Neutrophil (primary cell): ENCODE measurements at regions not wholly inside any gene's neighbourhood (a gene's known extent, or its start where the extent isn't known, plus 50 kb on each side); places are given as distances from the start of the nearest gene placed in this dataset.
"Not testable (repeated sequence)": the region's sequence is repeated elsewhere in the genome, so short reads cannot be mapped to it uniquely, and the experiment has no call there.

Experiments
- H3K27ac ChIP-seq: fragments of 200-600 bp; sonication (generic); 2 replicates; pipeline ENCODE4 v1.5.1; 2016; ENCODE audit warnings: mild to moderate bottlenecking, moderate library complexity
- H3K27me3 ChIP-seq: fragments of 200-600 bp; sonication (generic); 2 replicates; pipeline ENCODE4 v1.6.0; 2016; ENCODE audit warnings: mild to moderate bottlenecking
- H3K36me3 ChIP-seq: fragments of 200-600 bp; sonication (generic); 2 replicates; pipeline ENCODE4 v1.5.1; 2017
- H3K4me1 ChIP-seq, 2 experiments: fragments of 200-600 bp in 1 of 2; sonication (generic) in 1 of 2; 1 replicate in 1 of 2; 2 replicates in 1 of 2; pipeline versions ENCODE4 v1.5.1 to v1.6.1; 2013 to 2016; ENCODE audit warnings: low read depth in 1 of 2, low read length in 1 of 2, mild to moderate bottlenecking in 1 of 2, moderate library complexity in 1 of 2; ENCODE audit not compliant: control insufficient read depth in 1 of 2, insufficient read depth in 1 of 2
- H3K4me3 ChIP-seq, 2 experiments: fragments of 200-600 bp in 1 of 2; sonication (generic) in 1 of 2; 1 replicate in 1 of 2; 2 replicates in 1 of 2; pipeline ENCODE4 v1.5.1; 2013 to 2016; ENCODE audit warnings: low read depth in 1 of 2, low read length in 1 of 2, mild to moderate bottlenecking in 1 of 2, moderate library complexity in 1 of 2
- H3K9me3 ChIP-seq: fragments of 200-600 bp; sonication (generic); 2 replicates; pipeline ENCODE4 v1.5.1; 2016
- TF ChIP-seq, protein P1 (sequence below): fragments of 200-600 bp; sonication (generic); IDR thresholded peaks from 2 replicates; pipeline ENCODE4 v1.5.1; 2016; ENCODE audit warnings: antibody characterized with exemption

DNA sequence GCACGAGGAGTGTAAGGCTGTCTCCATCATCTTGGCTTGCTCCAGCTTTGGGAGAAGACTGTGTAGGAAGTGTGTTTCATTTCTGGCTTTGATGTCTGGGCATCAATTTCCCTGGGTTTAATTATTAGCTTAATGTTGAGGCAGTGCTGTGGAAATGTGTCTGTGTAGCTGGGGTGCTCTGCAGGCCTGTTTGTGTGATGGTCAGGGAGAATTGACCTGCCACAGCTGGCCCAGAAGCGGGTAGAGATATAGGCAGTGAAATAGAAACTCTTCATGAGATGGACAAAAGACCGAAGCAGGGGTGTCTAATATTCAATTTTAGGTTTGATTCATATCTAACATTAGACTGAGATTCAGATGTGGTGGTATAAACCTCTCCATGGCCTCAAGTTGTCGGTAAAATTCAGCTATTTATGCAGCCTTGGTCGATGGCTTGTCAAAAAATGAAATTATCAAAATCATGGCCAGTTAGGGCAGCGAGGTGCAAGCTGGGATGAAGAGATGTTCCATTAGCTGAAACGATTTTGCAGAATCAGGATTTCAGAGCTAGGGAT is 95.3 kb upstream of the SNX9 start:
- TF ChIP-seq, protein P1, sequence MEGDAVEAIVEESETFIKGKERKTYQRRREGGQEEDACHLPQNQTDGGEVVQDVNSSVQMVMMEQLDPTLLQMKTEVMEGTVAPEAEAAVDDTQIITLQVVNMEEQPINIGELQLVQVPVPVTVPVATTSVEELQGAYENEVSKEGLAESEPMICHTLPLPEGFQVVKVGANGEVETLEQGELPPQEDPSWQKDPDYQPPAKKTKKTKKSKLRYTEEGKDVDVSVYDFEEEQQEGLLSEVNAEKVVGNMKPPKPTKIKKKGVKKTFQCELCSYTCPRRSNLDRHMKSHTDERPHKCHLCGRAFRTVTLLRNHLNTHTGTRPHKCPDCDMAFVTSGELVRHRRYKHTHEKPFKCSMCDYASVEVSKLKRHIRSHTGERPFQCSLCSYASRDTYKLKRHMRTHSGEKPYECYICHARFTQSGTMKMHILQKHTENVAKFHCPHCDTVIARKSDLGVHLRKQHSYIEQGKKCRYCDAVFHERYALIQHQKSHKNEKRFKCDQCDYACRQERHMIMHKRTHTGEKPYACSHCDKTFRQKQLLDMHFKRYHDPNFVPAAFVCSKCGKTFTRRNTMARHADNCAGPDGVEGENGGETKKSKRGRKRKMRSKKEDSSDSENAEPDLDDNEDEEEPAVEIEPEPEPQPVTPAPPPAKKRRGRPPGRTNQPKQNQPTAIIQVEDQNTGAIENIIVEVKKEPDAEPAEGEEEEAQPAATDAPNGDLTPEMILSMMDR = no peak
- H3K4me3 ChIP-seq = no peak overlapping the region
- H3K4me1 ChIP-seq = peaks cover 0 to 3% of the 10 kb centered on the region in 2 experiments
- H3K27ac ChIP-seq = no peak overlapping the region
- no peaks in the 10 kb centered on the region for H3K9me3 ChIP-seq
- H3K36me3 ChIP-seq = no peaks in the 10 kb centered on the region
- H3K27me3 ChIP-seq = no peaks in the 10 kb centered on the region

- TF ChIP-seq, protein P1 = no peak
Observed at GRCh38 chr6:157728183-157728881, 94.7 kb upstream of the SNX9 start.

DNA sequence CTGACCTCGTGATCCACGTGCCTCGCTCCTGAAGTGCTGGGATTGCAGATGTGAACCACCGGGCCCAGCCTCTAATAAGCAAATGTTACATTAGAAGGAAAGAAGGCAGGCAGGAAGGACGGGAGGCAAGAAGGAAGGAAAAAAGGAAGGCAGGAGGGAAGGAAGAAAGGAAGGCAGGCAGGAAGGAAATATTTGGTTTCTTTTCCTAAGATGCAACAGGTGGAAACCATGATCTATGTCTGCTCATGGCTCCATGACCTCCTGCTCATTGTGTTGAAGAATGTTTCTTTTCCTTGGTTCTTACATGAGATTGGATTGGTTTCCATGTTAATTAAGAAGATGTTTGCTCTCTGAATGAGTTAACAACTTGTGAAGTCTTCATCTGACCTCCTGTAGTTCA is 91.8 kb upstream of the SNX9 start:
- H3K4me1 ChIP-seq = no peaks in the 10 kb centered on the region
- TF ChIP-seq, protein P1 = no peak
- H3K4me3 ChIP-seq = no peak overlapping the region
- no peaks in the 10 kb centered on the region for H3K36me3 ChIP-seq
- H3K9me3 ChIP-seq = no peaks in the 10 kb centered on the region
- no peaks in the 10 kb centered on the region for H3K27me3 ChIP-seq
- no peak overlapping the region for H3K27ac ChIP-seq

More at GRCh38 chr6:157728183-157728881, 94.7 kb upstream of the SNX9 start:
- Histone ChIP-seq H3K4me1 (no peaks in the 10 kb centered on the region), H3K36me3 (no peaks in the 10 kb centered on the region), H3K27me3 (no peaks in the 10 kb centered on the region), H3K9me3 (no peaks in the 10 kb centered on the region), H3K27ac (no peak overlapping the region), H3K4me3 (no peak overlapping the region)

DNA sequence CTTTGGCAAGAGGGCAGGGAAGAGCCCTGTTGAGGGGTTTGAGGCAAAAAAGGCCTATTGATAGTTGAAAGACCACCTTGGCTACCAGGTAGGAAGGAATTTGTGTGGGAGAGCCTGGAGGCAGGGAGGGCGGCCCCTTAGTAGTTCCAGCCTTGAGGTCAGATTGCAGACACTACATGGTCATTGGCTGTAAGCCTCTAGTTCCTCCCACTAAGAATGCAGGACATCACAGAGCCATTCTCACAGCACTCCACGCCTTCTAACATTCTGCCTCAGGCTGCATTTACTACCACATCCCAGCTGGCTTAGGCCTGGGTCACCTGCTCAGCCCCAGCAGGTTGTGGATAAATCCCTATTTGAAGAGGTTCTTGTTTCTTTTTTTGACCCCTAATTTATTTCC is 91.0 kb upstream of the SNX9 start:
- Histone ChIP-seq H3K4me3 (no peak overlapping the region), H3K9me3 (no peaks in the 10 kb centered on the region), H3K4me1 (no peaks in the 10 kb centered on the region), H3K27me3 (no peaks in the 10 kb centered on the region), H3K36me3 (no peaks in the 10 kb centered on the region), H3K27ac (no peak overlapping the region)
- TF ChIP-seq, protein P1 = no peak

DNA sequence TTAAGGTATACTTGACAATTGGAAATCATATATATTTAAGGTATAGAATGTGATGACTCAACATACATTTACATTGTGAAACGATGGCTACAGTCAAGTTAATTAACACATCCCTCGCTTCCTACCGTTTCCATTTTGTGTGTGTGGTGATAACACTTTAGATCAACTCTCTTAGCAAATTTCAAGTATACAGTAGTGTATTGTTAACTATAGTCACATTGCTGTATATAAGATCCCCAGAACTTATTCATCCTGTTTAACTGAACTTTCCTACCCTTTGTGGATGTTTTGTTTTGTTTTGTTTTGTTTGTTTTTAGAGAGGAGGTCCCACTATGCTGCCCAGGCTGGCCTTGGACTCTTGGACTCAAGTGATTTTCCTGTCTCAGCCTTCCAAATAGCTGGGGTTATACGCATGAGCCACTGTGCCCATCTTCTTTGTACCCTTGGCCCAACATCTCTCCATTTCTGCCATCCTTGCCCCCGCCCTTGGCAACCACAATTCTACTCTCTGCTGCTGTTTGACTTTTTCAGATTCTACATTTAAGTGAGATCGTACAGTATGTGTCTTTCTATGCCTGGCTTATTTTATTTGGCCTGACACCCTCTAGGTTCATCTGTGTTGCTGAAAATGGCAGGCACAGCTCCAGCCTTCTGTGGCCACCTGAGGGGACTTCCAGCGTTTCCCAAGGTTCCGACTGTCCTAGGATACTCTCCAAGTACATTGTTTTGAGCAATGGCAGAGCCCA is 90.5 kb upstream of the SNX9 start:
- H3K27me3 ChIP-seq = no peaks in the 10 kb centered on the region
- TF ChIP-seq, protein P1 = no peak
- H3K36me3 ChIP-seq = no peaks in the 10 kb centered on the region
- H3K9me3 ChIP-seq = no peaks in the 10 kb centered on the region
- no peak overlapping the region for H3K27ac ChIP-seq
- no peak overlapping the region for H3K4me3 ChIP-seq
- no peaks in the 10 kb centered on the region for H3K4me1 ChIP-seq

DNA sequence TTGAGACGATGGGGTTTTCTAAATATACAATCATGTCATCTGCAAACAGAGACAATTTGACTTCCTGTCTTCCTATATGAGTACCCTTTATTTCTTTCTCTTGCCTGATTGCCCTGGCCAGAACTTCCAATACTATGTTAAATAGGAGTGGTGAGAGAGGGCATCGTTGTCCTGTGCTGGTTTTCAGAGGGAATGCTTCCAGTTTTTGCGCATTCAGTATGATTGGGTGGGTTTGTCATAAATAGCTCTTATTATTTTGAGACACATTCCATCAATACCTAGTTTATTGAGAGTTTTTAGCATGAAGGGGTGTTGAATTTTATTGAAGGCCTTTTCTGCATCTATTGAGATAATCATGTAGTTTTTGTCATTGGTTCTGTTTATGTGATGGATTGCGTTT is 86.5 kb upstream of the SNX9 start:
- not testable (repeated sequence) for H3K4me1 ChIP-seq, H3K27me3 ChIP-seq, H3K36me3 ChIP-seq, H3K4me3 ChIP-seq, H3K9me3 ChIP-seq, H3K27ac ChIP-seq
